Psoas muscle (tissue), 7 donors: ENCODE measurements at regions not wholly inside any gene's neighbourhood (a gene's known extent, or its start where the extent isn't known, plus 50 kb on each side); places are given as distances from the start of the nearest gene placed in this dataset.

Experiments
- ATAC-seq, 4 donors: fragments of 200-7000 bp; cut with Tn5 transposase; one replicate each; pipeline ENCODE4 v1.9.1; 2020; ENCODE audit warnings: moderate library complexity in 3 of 4, mild to moderate bottlenecking in 2 of 4
- DNase-seq, 2 donors: peaks; one replicate each; pipeline ENCODE4 v3.0.0-alpha.2; 2020
- H3K27ac ChIP-seq: fragments of 200-600 bp; one replicate; pipeline ENCODE4 v1.8.0; 2022
- H3K27me3 ChIP-seq, 3 donors: fragments of 200-600 bp in 1 of 3; one replicate each; pipeline versions ENCODE4 v1.6.1 to v1.8.0; 2013 to 2022; ENCODE audit warnings: low read length in 2 of 3, mild to moderate bottlenecking in 2 of 3, moderate library complexity in 1 of 3; ENCODE audit not compliant: insufficient read depth in 3 of 3
- H3K36me3 ChIP-seq, 2 donors: fragments of 200-600 bp in 1 of 2; one replicate each; pipeline versions ENCODE4 v1.6.1 to v1.8.0; 2013 to 2022; ENCODE audit warnings: low read depth in 1 of 2, mild to moderate bottlenecking in 1 of 2, moderate library complexity in 1 of 2; ENCODE audit not compliant: insufficient read depth in 1 of 2
- H3K4me1 ChIP-seq: fragments of 200-600 bp; one replicate; pipeline ENCODE4 v1.8.0; 2022
- H3K4me3 ChIP-seq: fragments of 200-600 bp; one replicate; pipeline ENCODE4 v1.8.0; 2022; ENCODE audit warnings: mild to moderate bottlenecking
- H3K9me3 ChIP-seq: fragments of 200-600 bp; one replicate; pipeline ENCODE4 v1.8.0; 2022
- WGBS, 3 donors: extraction: QIAGEN DNeasy Blood & Tissue Kit; methylation state at CpG; one replicate each; pipeline versions ENCODE4 v1.1.6 to v1.1.7; 2013; 5-methylcytosine and 5-hydroxymethylcytosine counted together
- intact Hi-C, 2 donors: fragments of 100-400 bp; cut with DNase I; formaldehyde crosslinking; loops; one replicate each; pipeline versions ENCODE4 v1.11.0 to v1.14.2; 2022
- TF ChIP-seq, protein P1 (sequence below): fragments of 200-600 bp; IDR thresholded peaks from one replicate; pipeline ENCODE4 v1.8.0; 2022; ENCODE audit warnings: antibody characterized with exemption
- donor health status: healthy with polysubstance abuse.
- donor health status: DM: no; HTN: no; CAD: no; lungs with moderate emphysema.
- donor health status: Bipolar disorder and iron deficiency.
- donor health status: healthy.
- donor health status: DM: yes; HTN: yes; CAD: no.
- donor health status: DM: no; HTN: no; CAD: no.
- donor health status: DM: yes; HTN: yes; CAD: no.

DNA sequence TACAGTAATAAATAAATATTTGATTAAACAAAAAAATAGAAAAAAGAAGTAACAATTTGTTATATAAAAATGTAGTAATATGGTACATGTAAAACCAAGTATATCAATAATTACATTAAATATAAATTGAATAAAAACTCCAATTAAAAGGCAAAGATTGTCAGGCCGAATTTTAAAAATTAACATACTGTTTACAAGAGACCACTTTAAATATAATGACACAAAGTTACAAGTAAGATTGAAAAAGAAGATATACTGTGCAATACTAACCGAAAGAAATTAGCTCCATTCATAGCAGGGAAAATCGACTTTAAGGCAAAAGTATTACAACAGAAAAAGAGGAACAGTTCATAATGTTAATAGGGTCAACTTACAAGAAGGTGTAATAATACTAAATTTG lies 571.5 kb upstream of the ARID1B start:
- Histone ChIP-seq H3K4me3 (no peak overlapping the region), H3K27ac (no peak overlapping the region), H3K36me3 (no peaks in the 10 kb centered on the region), H3K27me3 (no peaks in the 10 kb centered on the region), H3K9me3 (peaks cover 17% of the 10 kb centered on the region), H3K4me1 (no peaks in the 10 kb centered on the region)
- DNase-seq, result no peak
- ATAC-seq, result no peak
- TF ChIP-seq, protein P1, sequence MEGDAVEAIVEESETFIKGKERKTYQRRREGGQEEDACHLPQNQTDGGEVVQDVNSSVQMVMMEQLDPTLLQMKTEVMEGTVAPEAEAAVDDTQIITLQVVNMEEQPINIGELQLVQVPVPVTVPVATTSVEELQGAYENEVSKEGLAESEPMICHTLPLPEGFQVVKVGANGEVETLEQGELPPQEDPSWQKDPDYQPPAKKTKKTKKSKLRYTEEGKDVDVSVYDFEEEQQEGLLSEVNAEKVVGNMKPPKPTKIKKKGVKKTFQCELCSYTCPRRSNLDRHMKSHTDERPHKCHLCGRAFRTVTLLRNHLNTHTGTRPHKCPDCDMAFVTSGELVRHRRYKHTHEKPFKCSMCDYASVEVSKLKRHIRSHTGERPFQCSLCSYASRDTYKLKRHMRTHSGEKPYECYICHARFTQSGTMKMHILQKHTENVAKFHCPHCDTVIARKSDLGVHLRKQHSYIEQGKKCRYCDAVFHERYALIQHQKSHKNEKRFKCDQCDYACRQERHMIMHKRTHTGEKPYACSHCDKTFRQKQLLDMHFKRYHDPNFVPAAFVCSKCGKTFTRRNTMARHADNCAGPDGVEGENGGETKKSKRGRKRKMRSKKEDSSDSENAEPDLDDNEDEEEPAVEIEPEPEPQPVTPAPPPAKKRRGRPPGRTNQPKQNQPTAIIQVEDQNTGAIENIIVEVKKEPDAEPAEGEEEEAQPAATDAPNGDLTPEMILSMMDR, result no peak
- intact Hi-C loops, result no loop called here
- WGBS, 3 donors, result 68 to 87% (median 69%) methylated on average over 3 of the region's 3 CpGs

DNA sequence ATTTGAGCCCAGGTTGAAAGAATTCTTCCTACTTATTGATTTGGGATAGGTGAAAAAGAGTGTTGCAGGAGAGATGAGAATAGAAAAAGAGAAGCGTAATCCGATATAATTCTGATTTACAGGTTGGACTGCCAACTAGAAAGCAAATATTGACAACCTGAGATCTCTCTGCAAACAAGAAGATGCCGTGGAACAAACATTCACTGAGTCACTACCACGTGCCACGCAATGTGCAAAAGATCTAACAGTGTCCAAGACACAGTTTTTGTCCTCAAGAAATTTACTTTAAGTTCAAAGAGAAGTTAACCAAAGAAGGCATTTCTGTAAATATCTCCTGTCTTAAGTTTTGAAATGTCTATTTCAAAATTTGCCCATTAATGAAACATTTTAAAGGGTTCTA lies 578.0 kb upstream of the ARID1B start:
- Histone ChIP-seq H3K27ac (no peak overlapping the region), H3K9me3 (no peaks in the 10 kb centered on the region), H3K36me3 (no peaks in the 10 kb centered on the region), H3K4me3 (no peak overlapping the region), H3K4me1 (no peaks in the 10 kb centered on the region), H3K27me3 (no peaks in the 10 kb centered on the region)
- no peak for DNase-seq
- intact Hi-C loops, result no loop called here
- TF ChIP-seq, protein P1, result no peak
- 82 to 92% (median 84%) methylated on average over 5 of the region's 5 CpGs for WGBS, 3 donors
- no peak for ATAC-seq

DNA sequence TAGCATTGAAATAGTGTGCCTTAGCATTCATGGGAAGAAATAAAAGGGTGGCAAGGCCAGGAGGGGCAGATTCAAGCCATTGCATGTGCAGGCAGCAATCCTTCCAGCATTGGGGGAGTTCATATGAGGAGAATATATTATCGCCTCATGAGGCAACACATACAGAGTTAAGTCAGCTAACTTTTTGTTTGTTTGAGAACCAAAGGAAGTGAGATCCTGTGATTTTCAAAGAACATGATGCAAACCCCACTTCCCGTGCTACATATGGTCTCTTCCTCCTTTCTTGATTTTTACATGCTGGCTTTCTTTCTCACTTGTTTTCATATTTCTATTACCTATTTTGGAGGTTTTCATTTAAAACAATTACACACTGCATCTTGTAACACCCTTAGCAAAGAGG lies 579.7 kb upstream of the ARID1B start:
- DNase-seq (no peak), ATAC-seq (no peak)
- Histone ChIP-seq H3K4me3 (no peak overlapping the region), H3K4me1 (no peaks in the 10 kb centered on the region), H3K9me3 (no peaks in the 10 kb centered on the region), H3K27ac (no peak overlapping the region), H3K36me3 (no peaks in the 10 kb centered on the region), H3K27me3 (no peaks in the 10 kb centered on the region)
- 57 to 73% (median 62%) methylated on average over 2 of the region's 2 CpGs for WGBS, 3 donors
- TF ChIP-seq, protein P1, result no peak
- intact Hi-C loops, result no loop called here

DNA sequence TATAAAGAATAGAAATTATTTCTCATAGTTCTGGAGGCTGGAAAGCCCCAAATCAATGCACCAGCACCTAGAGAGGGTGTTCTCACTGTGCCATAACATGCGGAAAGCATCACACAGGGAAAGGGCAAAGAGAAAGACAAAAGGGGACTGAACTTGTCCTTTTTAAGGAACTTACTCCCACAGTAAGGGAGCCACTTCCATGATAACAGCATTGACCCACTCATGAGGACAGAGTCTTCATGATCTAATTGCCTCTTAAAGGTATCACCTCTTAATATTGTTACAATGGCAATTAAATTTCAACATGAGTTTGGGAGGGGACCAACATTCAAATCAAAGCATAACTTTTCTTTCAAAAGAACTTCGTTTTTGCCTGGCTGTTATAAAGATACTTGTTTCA lies 582.2 kb upstream of the ARID1B start:
- WGBS, 3 donors, result 66 to 71% (median 69%) methylated on average over 2 of the region's 2 CpGs
- TF ChIP-seq, protein P1, result no peak

DNA sequence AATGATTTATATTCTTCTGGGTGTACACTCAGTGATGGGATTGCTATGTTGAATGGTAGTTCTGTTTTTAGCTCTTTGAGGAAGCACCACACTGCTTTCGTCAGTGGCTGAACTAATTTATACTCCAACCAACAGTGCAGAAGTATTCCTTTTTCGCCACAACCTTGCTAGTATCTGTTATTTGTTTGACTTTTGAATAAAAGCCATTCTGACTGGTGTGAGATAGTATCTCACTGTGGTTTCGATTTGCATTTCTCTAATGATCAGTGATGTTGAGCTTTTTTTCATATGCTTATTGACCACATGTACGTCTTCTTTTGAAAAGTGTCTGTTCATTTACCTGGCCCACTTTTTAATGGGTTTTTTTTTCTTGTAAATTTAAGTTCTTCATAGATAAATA lies 583.8 kb upstream of the ARID1B start:
- WGBS, 3 donors, result 89 to 91% (median 89%) methylated on average over 4 of the region's 4 CpGs
- H3K9me3 ChIP-seq, result no peaks in the 10 kb centered on the region
- no peaks in the 10 kb centered on the region for H3K36me3 ChIP-seq
- H3K4me1 ChIP-seq, result no peaks in the 10 kb centered on the region
- TF ChIP-seq, protein P1, result no peak
- H3K27ac ChIP-seq, result no peak overlapping the region
- DNase-seq (no peak), ATAC-seq (no peak)
- intact Hi-C loops, result no loop called here
- H3K27me3 ChIP-seq, result no peaks in the 10 kb centered on the region
- no peak overlapping the region for H3K4me3 ChIP-seq

More for the DNA sequence above, 582.2 kb upstream of the ARID1B start:
- Histone ChIP-seq H3K27ac (no peak overlapping the region), H3K36me3 (no peaks in the 10 kb centered on the region), H3K9me3 (no peaks in the 10 kb centered on the region), H3K4me3 (no peak overlapping the region), H3K27me3 (no peaks in the 10 kb centered on the region), H3K4me1 (no peaks in the 10 kb centered on the region)
- DNase-seq (no peak), ATAC-seq (no peak)
- intact Hi-C loops, result no loop called here
